GM18508 (cell line): ENCODE measurements at regions not wholly inside any gene's neighbourhood (a gene's known extent, or its start where the extent isn't known, plus 50 kb on each side); places are given as distances from the start of the nearest gene placed in this dataset.

ENCODE experiments used
- ATAC-seq: cut with Tn5 transposase; IDR thresholded peaks from one replicate; pipeline ENCODE4 v1.9.1; 2021; ENCODE audit warnings: moderate number of reproducible peaks; ENCODE audit not compliant: insufficient read depth, unreplicated experiment

GRCh38 chr13:61052175-61052574, 363.5 kb downstream of the PCDH20 start:
- ATAC-seq, result no peak

DNA sequence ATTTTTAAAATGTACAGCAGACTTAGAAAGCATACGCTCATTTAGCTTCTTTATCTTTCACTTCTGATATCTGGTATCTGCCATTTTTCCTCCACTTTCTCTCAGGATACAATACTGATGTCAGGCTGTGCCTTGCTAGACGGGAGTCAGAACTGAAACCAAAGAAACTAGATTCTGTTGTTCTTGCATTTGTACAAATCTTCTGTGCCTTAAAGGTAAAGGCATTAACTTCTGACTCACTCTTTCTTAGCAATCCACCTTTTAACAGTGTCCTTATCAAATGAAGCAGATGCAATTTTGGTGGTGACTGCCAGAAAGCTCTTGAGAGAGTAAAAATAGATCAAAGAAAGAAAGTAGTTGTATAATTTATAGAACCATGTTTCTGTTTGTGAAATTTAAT, 370.4 kb downstream of the PCDH20 start:
- no peak for ATAC-seq

DNA sequence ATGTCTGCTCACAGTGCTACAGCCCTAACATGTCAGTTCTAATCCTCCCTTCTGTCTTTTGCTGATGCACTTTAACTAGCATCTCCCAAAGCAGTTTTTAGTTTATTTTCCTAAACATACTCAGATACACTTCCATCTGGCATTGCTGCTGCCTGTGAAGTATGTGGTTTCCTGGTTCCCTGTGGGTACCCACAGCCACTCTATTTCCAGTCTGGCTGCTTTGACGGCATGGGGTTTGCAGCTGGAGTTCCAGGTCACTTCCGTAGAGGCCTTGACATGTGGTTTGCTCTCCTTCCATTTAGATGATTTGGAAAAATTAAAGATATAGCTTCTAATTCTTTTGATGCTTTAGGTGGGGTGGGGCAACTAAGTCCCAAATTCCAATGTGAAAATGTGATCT, 375.5 kb downstream of the PCDH20 start:
- ATAC-seq, result no peak

GRCh38 chr13:61039302-61039701, 376.3 kb downstream of the PCDH20 start:
- no peak for ATAC-seq

DNA sequence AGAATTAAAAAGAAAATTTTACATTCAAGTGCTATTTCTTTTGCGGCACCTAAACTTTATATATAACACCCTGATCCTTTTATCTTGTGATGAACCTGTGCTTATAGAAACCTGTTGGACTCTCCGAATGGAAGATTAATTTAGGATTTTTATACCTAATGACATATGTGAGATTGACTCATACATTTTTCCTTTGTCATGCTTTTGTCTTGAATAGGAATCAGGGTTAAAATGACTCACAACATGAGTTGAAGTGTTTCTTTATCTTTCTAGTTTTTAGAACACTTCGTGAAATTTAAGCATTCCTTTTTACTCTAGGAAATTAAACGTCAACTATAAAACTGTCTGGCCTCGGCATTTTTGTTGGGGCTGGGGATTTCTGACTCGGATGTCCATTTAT, 378.9 kb downstream of the PCDH20 start:
- ATAC-seq, result no peak

DNA sequence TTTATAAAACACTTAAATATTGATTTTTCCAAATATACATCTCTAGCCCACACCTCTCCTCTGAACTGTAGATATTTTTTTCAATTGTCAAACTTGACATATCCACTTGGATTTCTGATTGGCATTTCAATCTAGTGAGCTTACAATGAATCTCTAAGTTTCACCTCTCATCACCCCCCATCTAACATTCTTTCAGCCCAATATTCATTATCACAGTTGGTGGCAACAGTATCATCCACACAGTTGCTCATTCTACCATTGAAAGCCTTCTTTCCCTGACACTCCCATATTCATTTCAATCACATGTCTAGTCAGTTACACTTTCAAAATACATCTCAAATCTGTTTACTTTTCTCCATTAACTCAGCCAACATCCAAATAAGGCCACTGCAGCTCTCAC, 385.2 kb downstream of the PCDH20 start:
- ATAC-seq, result no peak

DNA sequence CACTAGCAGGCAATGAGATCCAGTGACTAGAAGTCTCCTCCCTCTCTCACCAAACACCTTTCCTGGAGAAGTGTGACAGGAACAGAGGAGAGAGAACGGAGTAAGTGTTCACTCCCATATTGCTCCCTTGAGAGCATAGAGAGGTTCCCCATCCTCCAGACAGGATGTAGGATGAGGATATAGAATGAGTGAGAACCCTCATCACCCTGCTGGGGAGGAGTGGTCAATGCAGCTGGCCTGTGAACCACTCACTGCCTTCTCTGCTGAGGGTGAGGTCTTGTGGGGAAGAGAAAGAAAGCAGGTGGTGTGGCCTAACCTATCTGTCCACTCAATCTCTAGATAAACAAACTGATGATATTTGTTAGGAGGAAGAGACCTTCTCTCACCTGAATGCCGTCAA, 386.6 kb downstream of the PCDH20 start:
- no peak for ATAC-seq

GRCh38 chr13:61024046-61024445, 391.6 kb downstream of the PCDH20 start:
- no peak for ATAC-seq

GRCh38 chr13:61021838-61022237, 393.8 kb downstream of the PCDH20 start:
- no peak for ATAC-seq

GRCh38 chr13:61013796-61014195, 401.9 kb downstream of the PCDH20 start:
- no peak for ATAC-seq

GRCh38 chr13:61010358-61010757, 405.3 kb downstream of the PCDH20 start:
- no peak for ATAC-seq

DNA sequence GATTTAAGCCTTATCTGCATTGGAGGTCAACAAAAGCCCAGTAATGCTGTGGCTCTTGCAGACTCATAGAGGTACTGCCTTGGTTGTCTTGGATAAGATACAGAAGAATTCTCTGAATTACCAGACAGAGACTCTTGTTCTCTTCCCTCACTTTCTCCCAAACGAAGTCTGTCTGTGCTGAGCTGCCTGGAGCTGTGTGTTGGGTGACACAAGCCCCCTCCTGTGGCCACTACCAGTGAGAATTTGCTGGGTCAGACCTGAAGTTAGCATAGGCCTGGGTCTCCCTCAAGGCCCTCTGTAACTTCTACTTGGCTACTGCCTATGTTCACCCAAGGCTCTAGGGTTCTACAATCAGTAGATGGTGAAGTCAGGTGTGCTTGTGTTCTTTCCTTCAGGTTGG, 413.0 kb downstream of the PCDH20 start:
- ATAC-seq, result no peak

- ATAC-seq, result no peak
Observed at GRCh38 chr13:60990032-60990733, 425.5 kb downstream of the PCDH20 start.

- no peak for ATAC-seq
Observed at GRCh38 chr13:60986301-60986700, 429.3 kb downstream of the PCDH20 start.

DNA sequence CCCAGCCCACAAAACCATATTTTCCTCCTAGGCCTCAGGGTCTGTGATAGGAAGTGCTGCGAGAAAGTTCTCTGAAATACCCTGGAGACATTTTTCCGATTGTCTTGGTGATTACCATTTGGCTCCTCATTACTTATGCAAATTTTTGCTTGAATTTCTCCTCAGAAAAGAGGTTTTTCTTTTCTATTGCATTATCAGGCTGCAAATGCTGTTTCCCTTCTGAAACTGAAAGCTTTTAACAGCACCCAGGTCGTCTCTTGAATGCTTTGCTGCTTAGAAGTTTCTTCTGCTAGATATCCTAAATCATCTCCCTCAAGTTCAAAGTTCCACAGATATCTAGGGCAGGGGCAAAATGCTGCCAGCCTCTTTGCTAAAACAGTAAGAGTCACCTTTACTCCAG, 434.2 kb downstream of the PCDH20 start:
- ATAC-seq, result no peak

DNA sequence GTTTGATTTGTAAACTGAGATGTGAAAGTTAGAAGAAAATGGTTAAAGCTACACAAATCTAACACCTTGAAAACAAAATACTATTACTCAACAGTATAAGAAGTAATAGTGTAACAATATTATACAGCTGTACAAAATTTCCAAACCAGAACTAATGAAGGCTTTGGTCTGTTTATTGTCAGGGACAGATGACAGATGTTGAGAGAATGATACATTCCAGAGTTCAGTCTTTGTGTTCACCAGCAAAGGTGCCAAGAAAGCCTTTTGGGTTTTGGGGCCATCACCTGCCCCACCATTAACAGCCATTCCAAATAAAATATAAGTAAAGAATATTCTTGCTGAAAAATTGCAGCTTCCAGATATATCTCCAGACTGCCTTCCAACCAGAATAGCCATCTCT, 439.3 kb downstream of the PCDH20 start:
- no peak for ATAC-seq

DNA sequence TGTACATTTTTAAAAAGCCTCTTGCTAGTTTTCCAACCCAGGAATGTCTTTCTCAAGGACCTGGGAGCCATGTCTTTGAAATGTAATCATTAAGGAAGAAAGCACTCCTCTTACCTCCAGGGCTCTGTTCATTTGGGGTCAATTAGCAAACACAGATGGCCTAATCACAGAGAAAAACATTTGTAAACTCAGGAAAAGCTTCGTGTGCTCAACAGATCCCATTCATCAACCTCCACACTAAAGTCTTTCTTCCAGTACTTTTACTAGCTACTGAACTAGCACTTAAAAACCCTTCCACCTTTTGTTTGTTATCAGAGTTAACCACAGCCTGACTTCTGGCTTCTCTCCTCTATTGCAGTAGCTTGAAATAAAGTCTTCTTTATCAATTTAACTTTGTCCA, 441.4 kb downstream of the PCDH20 start:
- ATAC-seq, result no peak

DNA sequence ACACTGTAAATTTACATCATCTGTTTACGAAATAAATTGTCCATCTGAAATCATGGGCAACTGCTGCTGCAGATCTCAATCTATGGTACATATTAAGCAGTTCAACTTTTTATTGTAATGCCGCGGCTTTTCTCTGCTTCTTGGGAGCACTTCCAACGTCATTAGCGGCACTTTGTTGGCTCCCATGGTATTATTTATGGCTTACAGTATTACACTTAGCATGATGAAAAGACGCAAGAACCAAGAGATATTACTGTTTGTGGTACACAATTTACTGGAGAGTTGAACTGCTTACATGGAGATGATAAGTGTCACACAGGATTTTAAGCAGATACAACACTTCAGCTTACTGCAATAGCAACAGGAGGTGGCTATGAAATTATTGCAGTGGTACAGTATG, 442.1 kb downstream of the PCDH20 start:
- ATAC-seq, result no peak

DNA sequence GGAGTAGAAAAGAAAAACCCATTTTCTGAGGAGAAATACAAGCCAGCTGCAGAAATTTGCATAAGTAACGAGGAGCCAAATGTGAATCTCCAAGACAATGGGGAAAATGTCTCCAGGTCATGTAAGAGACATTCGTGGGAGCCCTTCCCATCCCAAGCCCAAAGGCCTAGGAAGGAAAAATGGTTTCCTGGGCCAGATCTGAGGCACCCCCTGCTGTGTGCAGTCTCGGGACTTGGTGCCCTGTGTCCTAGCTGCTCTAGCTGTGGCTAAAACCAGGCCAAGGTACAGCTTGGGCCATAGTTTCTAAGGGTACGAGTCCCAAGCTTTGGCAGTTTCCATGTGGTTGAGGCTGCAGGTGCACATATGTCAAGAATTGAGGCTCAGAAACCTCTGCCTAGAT, 444.9 kb downstream of the PCDH20 start:
- no peak for ATAC-seq

GRCh38 chr13:60969656-60970055, 446.0 kb downstream of the PCDH20 start:
- no peak for ATAC-seq

DNA sequence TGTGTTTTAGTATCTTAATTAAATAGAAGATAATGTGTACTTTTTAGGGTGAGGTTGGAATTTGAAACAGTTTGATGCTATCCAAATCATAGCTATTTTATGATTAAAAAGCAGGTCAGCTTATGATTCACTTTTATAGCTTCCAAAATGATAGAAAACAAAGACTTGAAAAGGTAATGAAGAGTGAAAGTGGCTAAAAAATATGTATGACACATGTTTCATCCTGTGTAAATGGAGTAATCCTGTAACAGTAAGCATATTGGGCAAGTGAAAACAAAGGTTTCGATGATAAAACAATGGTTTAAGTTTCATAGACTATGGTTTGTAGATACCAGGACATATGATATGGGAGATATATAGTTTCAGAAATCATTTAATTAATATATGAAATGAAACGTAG, 456.2 kb downstream of the PCDH20 start:
- no peak for ATAC-seq

GRCh38 chr13:60957816-60958215, 457.8 kb downstream of the PCDH20 start:
- no peak for ATAC-seq

GRCh38 chr13:60945396-60945795, 470.3 kb downstream of the PCDH20 start:
- no peak for ATAC-seq
